H1 (cell line): ENCODE measurements at regions not wholly inside any gene's neighbourhood (a gene's known extent, or its start where the extent isn't known, plus 50 kb on each side); places are given as distances from the start of the nearest gene placed in this dataset.
A peak's percentile ranks its signal among the peaks of the same experiment; 100 is the strongest.

Experiments
- CTCF ChIA-PET: fragments of 300-600 bp; sonication (Branson Sonifier 250); formaldehyde crosslinking; loops from one replicate; lab custom pipeline; 2021; ENCODE audit not compliant: partially characterized antibody; lab: Charles Lee
- POLR2A ChIA-PET: fragments of 300-600 bp; sonication (Branson Sonifier 250); formaldehyde crosslinking; loops from one replicate; lab custom pipeline; 2021; ENCODE audit warnings: inconsistent platforms; ENCODE audit not compliant: partially characterized antibody; lab: Charles Lee
- DNase-seq, 2 experiments: peaks; one replicate each; pipeline versions ENCODE4 v3.0.0 to v3.0.0-alpha.2; 2010 to 2022; ENCODE audit warnings: low spot score in 2 of 2, low read depth in 1 of 2, mixed read lengths in 1 of 2
- FAIRE-seq: peaks from 2 replicates; lab custom pipeline; 2011; peaks lifted over from hg19 to GRCh38; lab: Jason Lieb, UNC
- H2AFZ ChIP-seq: 2 replicates; pipeline ENCODE4 v1.8.1; 2012; ENCODE audit warnings: low read length, inconsistent platforms
- H2AK5ac ChIP-seq: 2 replicates; pipeline ENCODE4 v1.6.1; 2013; ENCODE audit warnings: low read depth, low read length
- H2BK120ac ChIP-seq: replicated peaks from 2 replicates; pipeline ENCODE3; 2013; ENCODE audit warnings: low read depth, low read length, inconsistent platforms
- H2BK12ac ChIP-seq: 2 replicates; pipeline ENCODE4 v1.6.1; 2013; ENCODE audit warnings: low read depth, low read length
- H2BK15ac ChIP-seq: 2 replicates; pipeline ENCODE4 v1.6.1; 2013; ENCODE audit warnings: low read length
- H2BK20ac ChIP-seq: 2 replicates; pipeline ENCODE4 v1.6.1; 2013; ENCODE audit warnings: low read length
- H2BK5ac ChIP-seq: 2 replicates; pipeline ENCODE4 v1.6.1; 2013; ENCODE audit warnings: low read depth, low read length
- H3K14ac ChIP-seq: 2 replicates; pipeline ENCODE4 v1.6.1; 2013; ENCODE audit warnings: inconsistent platforms; ENCODE audit not compliant: insufficient read length
- H3K18ac ChIP-seq: 2 replicates; pipeline ENCODE4 v1.6.1; 2013; ENCODE audit warnings: low read length; ENCODE audit errors: extremely low read depth
- H3K23ac ChIP-seq: 2 replicates; pipeline ENCODE4 v1.6.1; 2013; ENCODE audit warnings: inconsistent platforms; ENCODE audit not compliant: insufficient read length
- H3K23me2 ChIP-seq: 2 replicates; pipeline ENCODE4 v1.6.1; 2013; ENCODE audit warnings: low read depth, low read length
- H3K27ac ChIP-seq: 2 replicates; pipeline ENCODE4 v1.6.1; 2011; ENCODE audit warnings: low read depth, low read length, inconsistent platforms
- H3K27me3 ChIP-seq, 4 experiments: replicated peaks in 1 of 4; 1 replicate in 1 of 4; 2 replicates in 3 of 4; pipeline versions ENCODE4 v1.6.1 to v1.8.1; 2011 to 2013; ENCODE audit warnings: low read length in 3 of 4, mild to moderate bottlenecking in 3 of 4, inconsistent platforms in 2 of 4, mixed read lengths in 2 of 4, moderate library complexity in 1 of 4; ENCODE audit not compliant: control insufficient read depth in 3 of 4, insufficient read depth in 3 of 4; ENCODE audit errors: extremely low read depth in 1 of 4
- H3K36me3 ChIP-seq, 4 experiments: 2 replicates each; pipeline versions ENCODE4 v1.6.1 to v1.8.1; 2011 to 2013; ENCODE audit warnings: mild to moderate bottlenecking in 4 of 4, low read length in 3 of 4, moderate library complexity in 2 of 4, control low read depth in 1 of 4, inconsistent platforms in 1 of 4; ENCODE audit not compliant: insufficient read depth in 4 of 4, control insufficient read depth in 2 of 4
- H3K4ac ChIP-seq: replicated peaks from 2 replicates; pipeline ENCODE3; 2013; ENCODE audit warnings: low read length, low read depth, mixed read lengths, inconsistent platforms; ENCODE audit not compliant: insufficient read length
- H3K4me1 ChIP-seq, 4 experiments: replicated peaks in 1 of 4; 1 replicate in 1 of 4; 2 replicates in 3 of 4; pipeline versions ENCODE4 v1.6.1 to v1.8.1; 2011 to 2013; ENCODE audit warnings: low read length in 3 of 4, inconsistent platforms in 2 of 4, mixed read lengths in 1 of 4; ENCODE audit not compliant: insufficient read depth in 4 of 4, control insufficient read depth in 3 of 4
- H3K4me2 ChIP-seq, 2 experiments: 2 replicates each; pipeline versions ENCODE4 v1.6.1 to v1.8.1; 2011 to 2013; ENCODE audit warnings: low read depth in 2 of 2, low read length in 2 of 2, control low read depth in 1 of 2, inconsistent platforms in 1 of 2, mild to moderate bottlenecking in 1 of 2; ENCODE audit not compliant: insufficient read depth in 1 of 2
- H3K4me3 ChIP-seq, 4 experiments: fragments of 200-600, 300-600 bp in 1 of 4; sonication (generic), shearing (Covaris generic), sonication (Bioruptor Twin) in 1 of 4; 2 replicates each; pipeline versions ENCODE4 v1.5.1 to v1.8.1; 2011 to 2016; ENCODE audit warnings: low read length in 4 of 4, low read depth in 3 of 4, control low read depth in 2 of 4, inconsistent platforms in 2 of 4, mild to moderate bottlenecking in 2 of 4, mixed read lengths in 1 of 4, moderate library complexity in 1 of 4; ENCODE audit not compliant: insufficient read depth in 2 of 4; ENCODE audit errors: extremely low read depth in 1 of 4
- H3K56ac ChIP-seq: replicated peaks from 2 replicates; pipeline ENCODE3; 2013; ENCODE audit warnings: low read depth, mild to moderate bottlenecking, mixed read lengths, low read length, inconsistent platforms; ENCODE audit not compliant: insufficient read length
- H3K79me1 ChIP-seq: 2 replicates; pipeline ENCODE4 v1.6.1; 2013; ENCODE audit warnings: low read depth, low read length, control low read depth
- H3K79me2 ChIP-seq, 2 experiments: 2 replicates each; pipeline versions ENCODE4 v1.6.1 to v1.8.1; 2012 to 2013; ENCODE audit warnings: low read length in 2 of 2, mild to moderate bottlenecking in 2 of 2, inconsistent platforms in 1 of 2; ENCODE audit not compliant: insufficient read depth in 2 of 2, control insufficient read depth in 1 of 2
- H3K9ac ChIP-seq, 4 experiments: replicated peaks in 1 of 4; 1 replicate in 1 of 4; 2 replicates in 3 of 4; pipeline versions ENCODE4 v1.6.1 to v1.8.1; 2011 to 2013; ENCODE audit warnings: low read depth in 3 of 4, low read length in 3 of 4, control low read depth in 2 of 4, mild to moderate bottlenecking in 2 of 4, moderate library complexity in 2 of 4, inconsistent platforms in 1 of 4; ENCODE audit errors: extremely low read depth in 1 of 4
- H3K9me3 ChIP-seq, 2 experiments: 2 replicates each; pipeline versions ENCODE4 v1.6.1 to v1.8.1; 2012 to 2013; ENCODE audit warnings: mild to moderate bottlenecking in 2 of 2, moderate library complexity in 2 of 2, control low read depth in 1 of 2, inconsistent platforms in 1 of 2, low read depth in 1 of 2, low read length in 1 of 2, mixed read lengths in 1 of 2; ENCODE audit not compliant: insufficient read depth in 2 of 2
- H4K20me1 ChIP-seq, 2 experiments: replicated peaks in 1 of 2; 2 replicates each; pipeline versions ENCODE3 to v1.8.1; 2011 to 2013; ENCODE audit warnings: inconsistent platforms in 2 of 2, low read length in 2 of 2, mild to moderate bottlenecking in 1 of 2; ENCODE audit not compliant: insufficient read depth in 2 of 2, control insufficient read depth in 1 of 2
- H4K5ac ChIP-seq: 2 replicates; pipeline ENCODE4 v1.6.1; 2013; ENCODE audit warnings: low read length, low read depth, mixed read lengths, inconsistent platforms; ENCODE audit not compliant: insufficient read length
- H4K8ac ChIP-seq: 2 replicates; pipeline ENCODE4 v1.8.0; 2013; ENCODE audit warnings: mild to moderate bottlenecking, moderate library complexity, low read length, inconsistent platforms; ENCODE audit not compliant: insufficient read depth; ENCODE audit errors: extremely low read depth
- H4K91ac ChIP-seq: replicated peaks from 2 replicates; pipeline ENCODE3; 2013; ENCODE audit warnings: low read length, mixed read lengths, inconsistent platforms; ENCODE audit not compliant: insufficient read length
- ATF3 ChIP-seq: IDR thresholded peaks from 2 replicates; pipeline ENCODE4 v1.6.1; 2011; ENCODE audit warnings: low read depth, mild to moderate bottlenecking, low read length; ENCODE audit not compliant: insufficient read depth
- CEBPB ChIP-seq: IDR thresholded peaks from 2 replicates; pipeline ENCODE4 v1.6.1; 2012; ENCODE audit warnings: low read depth, low read length
- CTBP2 ChIP-seq: IDR thresholded peaks from 2 replicates; pipeline ENCODE4 v1.7.0; 2011; ENCODE audit warnings: borderline replicate concordance, mild to moderate bottlenecking, moderate library complexity, mixed read lengths, low read length; ENCODE audit not compliant: insufficient read depth, insufficient read length
- EGR1 ChIP-seq: IDR thresholded peaks from 2 replicates; pipeline ENCODE4 v1.6.1; 2011; ENCODE audit warnings: low read depth, low read length, borderline replicate concordance
- HDAC2 ChIP-seq, 2 experiments: fragments of 300-600 bp in 1 of 2; sonication (generic) in 1 of 2; IDR thresholded peaks; 2 replicates each; pipeline ENCODE4 v1.6.1; 2011 to 2012; ENCODE audit warnings: low read depth in 2 of 2, low read length in 2 of 2, mild to moderate bottlenecking in 2 of 2, moderate library complexity in 2 of 2, borderline replicate concordance in 1 of 2, inconsistent platforms in 1 of 2
- KDM1A ChIP-seq: fragments of 200-600, 300-600 bp; sonication (generic); IDR thresholded peaks from 2 replicates; pipeline ENCODE4 v1.7.1; 2016; ENCODE audit warnings: mild to moderate bottlenecking, low read length, borderline replicate concordance
- USF2 ChIP-seq: IDR thresholded peaks from 2 replicates; pipeline ENCODE4 v1.6.1; 2011; ENCODE audit warnings: low read length, improper control_type of control experiment
- WGBS, 2 experiments: shearing (Covaris generic) in 1 of 2; methylation state at CpG; one replicate each; pipeline versions ENCODE4 v1.1.6 to v1.1.7; 2013 to 2015; ENCODE audit warnings: low lambda C conversion rate in 2 of 2, mixed read lengths in 2 of 2, inconsistent platforms in 1 of 2, low coverage in 1 of 2, missing lambda C conversion rate in 1 of 2; ENCODE audit not compliant: insufficient replicate concordance in 2 of 2, insufficient coverage in 1 of 2, insufficient read length in 1 of 2; ENCODE audit errors: extremely low coverage in 1 of 2, missing lambda C conversion rate in 1 of 2; 5-methylcytosine and 5-hydroxymethylcytosine counted together

GRCh38 chr6:74282143-74282689, 586.2 kb downstream of the CD109 start:
- no peak overlapping the region for H3K9ac ChIP-seq
- H3K14ac ChIP-seq, result no peak overlapping the region
- no peak overlapping the region for H4K91ac ChIP-seq
- H3K56ac ChIP-seq, result no peak overlapping the region
- H3K4me1 ChIP-seq, result no peaks in the 10 kb centered on the region
- no peak overlapping the region; the same call in 1 of the 2 replicates for H4K8ac ChIP-seq
- H2BK15ac ChIP-seq, result no peak overlapping the region
- no peaks in the 10 kb centered on the region for H4K20me1 ChIP-seq
- no peaks in the 10 kb centered on the region for H3K79me1 ChIP-seq
- no peaks in the 10 kb centered on the region for H3K9me3 ChIP-seq
- no peak overlapping the region for H2AK5ac ChIP-seq
- no peak overlapping the region for H3K23ac ChIP-seq
- TF ChIP-seq ATF3, result no peak
- TF ChIP-seq USF2, result no peak
- TF ChIP-seq KDM1A, result no peak
- no peak for TF ChIP-seq CTBP2
- TF ChIP-seq HDAC2 (IDR thresholded peaks at IDR 0.05; ENCODE audit: borderline replicate concordance in 1 of 2, low read depth in 2 of 2, low read length in 2 of 2), result no peak
- no peak for TF ChIP-seq EGR1
- no peak for TF ChIP-seq CEBPB
- no peak overlapping the region for H2BK5ac ChIP-seq
- DNase-seq, result no peak
- no peaks in the 10 kb centered on the region for H3K79me2 ChIP-seq
- H3K23me2 ChIP-seq, result no peaks in the 10 kb centered on the region
- no peaks in the 10 kb centered on the region for H3K27me3 ChIP-seq
- no peak overlapping the region for H3K18ac ChIP-seq
- H2BK120ac ChIP-seq, result no peak overlapping the region
- H2AFZ ChIP-seq, result 0 out of 2 replicates have a peak overlapping the region, but pooled peaks have one; percentile 7
- ChIA-PET POLR2A (no interaction called here), CTCF (interaction anchor here (0.6 to 1.6 kb wide), 3 partner anchors 9 to 426 kb away, joined by 3 to 4 read pairs (median 3); no protein-coding TSS in a partner anchor)
- no peak overlapping the region for H2BK20ac ChIP-seq
- no peaks in the 10 kb centered on the region for H3K36me3 ChIP-seq
- H3K4me3 ChIP-seq, result no peak overlapping the region
- H3K4ac ChIP-seq, result no peak overlapping the region
- 96% methylated on average over 13 of the region's 13 CpGs; no CpG with 5 or more reads in 1 of the 2 experiments for WGBS, 2 experiments
- no peak overlapping the region for H3K27ac ChIP-seq
- no peak overlapping the region for H4K5ac ChIP-seq
- no peak overlapping the region for H3K4me2 ChIP-seq
- FAIRE-seq, result no peak
- H2BK12ac ChIP-seq, result no peak overlapping the region
